HL-60 (cell line): ENCODE measurements at regions not wholly inside any gene's neighbourhood (a gene's known extent, or its start where the extent isn't known, plus 50 kb on each side); places are given as distances from the start of the nearest gene placed in this dataset.

ENCODE experiments used
- REST ChIP-seq: IDR thresholded peaks from 2 replicates; pipeline ENCODE4 v1.6.1; 2012; ENCODE audit warnings: low read depth; ENCODE audit not compliant: insufficient replicate concordance
- TF ChIP-seq, protein P1 (sequence below): IDR thresholded peaks from one replicate; pipeline ENCODE4 v1.5.1; 2011; ENCODE audit warnings: low read length, control low read depth, inconsistent platforms; ENCODE audit not compliant: insufficient read depth

GRCh38 chr9:79884546-79884945, 312.8 kb downstream of the TLE4 start:
- TF ChIP-seq, protein P1, sequence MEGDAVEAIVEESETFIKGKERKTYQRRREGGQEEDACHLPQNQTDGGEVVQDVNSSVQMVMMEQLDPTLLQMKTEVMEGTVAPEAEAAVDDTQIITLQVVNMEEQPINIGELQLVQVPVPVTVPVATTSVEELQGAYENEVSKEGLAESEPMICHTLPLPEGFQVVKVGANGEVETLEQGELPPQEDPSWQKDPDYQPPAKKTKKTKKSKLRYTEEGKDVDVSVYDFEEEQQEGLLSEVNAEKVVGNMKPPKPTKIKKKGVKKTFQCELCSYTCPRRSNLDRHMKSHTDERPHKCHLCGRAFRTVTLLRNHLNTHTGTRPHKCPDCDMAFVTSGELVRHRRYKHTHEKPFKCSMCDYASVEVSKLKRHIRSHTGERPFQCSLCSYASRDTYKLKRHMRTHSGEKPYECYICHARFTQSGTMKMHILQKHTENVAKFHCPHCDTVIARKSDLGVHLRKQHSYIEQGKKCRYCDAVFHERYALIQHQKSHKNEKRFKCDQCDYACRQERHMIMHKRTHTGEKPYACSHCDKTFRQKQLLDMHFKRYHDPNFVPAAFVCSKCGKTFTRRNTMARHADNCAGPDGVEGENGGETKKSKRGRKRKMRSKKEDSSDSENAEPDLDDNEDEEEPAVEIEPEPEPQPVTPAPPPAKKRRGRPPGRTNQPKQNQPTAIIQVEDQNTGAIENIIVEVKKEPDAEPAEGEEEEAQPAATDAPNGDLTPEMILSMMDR, result no peak
- no peak for TF ChIP-seq REST
